HG02763 (cell line): ENCODE measurements at regions not wholly inside any gene's neighbourhood (a gene's known extent, or its start where the extent isn't known, plus 50 kb on each side); places are given as distances from the start of the nearest gene placed in this dataset.

ENCODE experiments used
- ATAC-seq: cut with Tn5 transposase; IDR thresholded peaks from one replicate; pipeline ENCODE4 v1.9.1; 2021; ENCODE audit warnings: mild to moderate bottlenecking, moderate library complexity; ENCODE audit not compliant: unreplicated experiment

GRCh38 chr22:49039625-49040024 is 788.0 kb downstream of the BRD1 start:
- no peak for ATAC-seq

- no peak for ATAC-seq
These were observed 789.9 kb downstream of the BRD1 start for GRCh38 chr22:49037701-49038245.

- ATAC-seq, result no peak
These were observed 791.2 kb downstream of the BRD1 start for GRCh38 chr22:49036513-49036912.

DNA sequence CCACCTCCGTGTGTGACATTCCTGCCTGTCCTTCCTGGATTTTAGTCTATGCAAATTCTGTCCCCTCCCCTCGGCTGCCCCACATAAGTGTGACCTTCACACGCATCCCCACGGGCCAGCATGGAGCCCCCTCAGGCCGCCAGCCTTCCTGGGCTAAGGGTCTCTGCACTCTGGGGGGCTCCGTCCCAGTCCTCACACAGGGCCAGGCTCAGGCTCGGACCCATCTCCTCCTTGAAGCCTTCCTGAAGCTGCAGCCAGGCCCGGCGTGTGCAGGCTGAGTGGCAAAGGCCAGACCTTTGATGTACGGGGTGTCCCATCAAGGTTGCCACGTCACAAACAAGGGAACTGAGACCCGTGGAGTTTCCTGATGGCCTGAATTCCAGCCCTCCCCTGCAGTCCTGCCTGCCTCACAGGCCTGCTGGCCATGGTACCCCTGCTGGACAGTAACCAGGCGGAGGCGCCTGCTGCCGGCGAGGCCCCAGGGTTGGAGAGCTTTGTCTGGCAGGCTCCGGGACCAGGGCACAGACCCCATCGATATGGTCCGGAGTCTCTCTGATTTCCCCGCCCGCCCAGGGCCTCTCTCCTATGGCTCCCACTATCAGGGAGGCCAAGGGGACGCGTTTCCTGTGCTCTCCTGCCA is 791.7 kb downstream of the BRD1 start:
- ATAC-seq, result no peak

DNA sequence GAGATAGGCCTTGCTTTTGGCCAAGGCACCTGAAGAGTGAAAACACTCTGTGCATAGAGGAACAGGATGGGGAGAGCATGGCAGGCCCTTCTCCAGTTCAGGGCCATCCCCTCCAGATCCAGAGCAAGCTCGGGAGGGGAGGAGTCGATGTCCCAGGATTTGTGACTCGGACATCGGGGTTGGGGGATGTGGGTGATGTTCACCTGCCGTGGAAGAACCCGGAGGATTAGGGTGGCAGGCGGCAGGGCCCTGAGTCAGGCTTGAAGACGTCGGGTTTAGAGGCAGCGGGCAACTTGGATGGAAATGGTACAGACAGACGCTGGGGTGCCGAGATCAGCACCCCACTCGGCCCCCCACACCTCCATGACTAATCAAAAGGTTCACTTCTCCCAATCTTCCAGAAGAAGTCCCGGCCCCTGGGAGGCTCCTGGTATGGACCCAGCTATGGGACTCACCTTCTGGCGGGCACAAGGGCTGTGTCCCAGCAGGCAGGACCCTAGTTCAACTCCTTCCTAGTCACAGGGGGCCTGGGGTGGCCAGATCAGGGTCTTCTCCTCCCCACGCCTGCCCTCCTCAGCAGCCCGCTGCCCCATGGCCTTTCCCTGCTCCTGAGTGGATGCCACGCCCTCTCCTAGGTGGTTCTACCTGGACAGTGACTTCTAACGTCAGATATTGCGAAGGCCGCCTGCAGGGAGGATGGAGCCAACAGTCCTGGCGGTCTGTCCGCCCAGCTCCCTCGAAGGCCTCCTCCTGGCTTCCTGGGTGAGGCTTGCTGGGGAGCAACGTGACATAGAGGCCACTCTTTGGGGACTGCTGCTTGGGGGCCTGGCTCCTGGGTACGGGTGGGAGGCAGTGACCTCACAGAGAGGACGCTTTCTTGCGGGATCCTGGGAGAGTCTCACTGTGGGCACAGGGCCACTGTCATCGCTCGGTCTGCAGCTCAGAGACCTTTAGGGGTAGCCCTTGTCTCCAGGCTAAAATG is 792.5 kb downstream of the BRD1 start:
- ATAC-seq, result no peak

DNA sequence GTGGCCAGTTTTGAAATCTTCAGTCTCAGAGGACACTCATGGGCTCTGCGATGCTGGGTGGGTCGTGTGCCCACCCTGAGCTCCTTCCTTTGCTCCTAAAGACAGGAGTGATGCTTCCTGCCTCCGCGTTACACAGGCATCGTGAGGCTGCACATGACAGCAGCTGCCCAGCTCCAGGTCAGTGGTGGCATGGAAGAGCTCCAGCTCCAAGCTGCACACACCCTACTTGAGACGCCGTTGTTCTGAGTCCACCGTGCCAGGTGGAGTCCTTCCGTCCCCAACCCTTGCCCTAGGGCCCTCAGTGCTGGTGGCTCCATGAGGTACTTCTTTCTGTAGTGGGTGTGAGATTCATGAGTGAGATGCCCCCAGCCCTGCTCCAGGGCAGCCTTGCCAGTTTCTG is 794.1 kb downstream of the BRD1 start:
- no peak for ATAC-seq

GRCh38 chr22:49032821-49033220 is 794.9 kb downstream of the BRD1 start:
- no peak for ATAC-seq

GRCh38 chr22:49031746-49032330 is 795.8 kb downstream of the BRD1 start:
- ATAC-seq, result no peak

- no peak for ATAC-seq
These were observed 799.6 kb downstream of the BRD1 start for GRCh38 chr22:49028111-49028510.

GRCh38 chr22:49027368-49027670 is 800.4 kb downstream of the BRD1 start:
- ATAC-seq, result no peak

DNA sequence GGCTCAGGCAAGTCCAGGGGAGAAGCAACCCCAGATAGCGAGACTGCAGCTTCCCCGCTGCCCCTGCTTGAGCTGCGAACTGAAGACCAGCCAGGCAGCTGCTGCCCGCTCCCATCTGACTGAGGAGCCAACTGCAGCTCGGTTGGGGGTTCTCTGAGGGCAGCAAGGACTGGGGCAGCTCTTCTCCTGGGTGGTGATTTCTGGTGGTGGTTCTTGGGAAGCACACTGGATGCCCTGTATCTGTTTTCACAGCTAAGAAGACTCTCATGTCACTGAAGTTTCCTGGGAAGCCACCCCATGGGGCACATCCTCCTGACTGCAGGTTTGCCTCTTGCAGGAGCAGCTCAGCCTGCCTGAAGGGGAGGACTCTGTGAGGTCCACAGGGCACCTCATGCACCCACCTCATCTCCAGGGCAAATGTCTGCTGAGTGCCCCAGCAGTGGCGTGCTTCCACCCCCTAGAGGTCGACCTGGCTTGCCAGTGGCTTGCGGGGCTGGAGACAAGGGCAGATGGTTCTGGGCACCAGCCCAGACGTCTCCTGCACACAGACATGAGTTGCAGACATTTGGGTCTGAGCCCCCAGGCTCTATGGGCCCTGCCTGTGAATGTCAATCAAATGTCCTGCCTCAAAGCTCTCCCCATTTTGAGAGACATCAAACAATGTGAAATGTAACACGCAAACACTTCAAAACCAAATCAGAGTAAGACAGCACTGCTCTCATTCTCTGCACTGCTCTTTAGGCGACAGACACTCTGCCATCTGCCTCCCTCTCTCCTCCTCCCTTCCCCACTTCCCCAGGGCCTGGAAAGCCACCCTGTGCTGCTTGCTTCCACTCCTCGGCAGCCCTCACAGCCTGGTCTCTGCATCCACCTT is 800.9 kb downstream of the BRD1 start:
- ATAC-seq, result no peak

DNA sequence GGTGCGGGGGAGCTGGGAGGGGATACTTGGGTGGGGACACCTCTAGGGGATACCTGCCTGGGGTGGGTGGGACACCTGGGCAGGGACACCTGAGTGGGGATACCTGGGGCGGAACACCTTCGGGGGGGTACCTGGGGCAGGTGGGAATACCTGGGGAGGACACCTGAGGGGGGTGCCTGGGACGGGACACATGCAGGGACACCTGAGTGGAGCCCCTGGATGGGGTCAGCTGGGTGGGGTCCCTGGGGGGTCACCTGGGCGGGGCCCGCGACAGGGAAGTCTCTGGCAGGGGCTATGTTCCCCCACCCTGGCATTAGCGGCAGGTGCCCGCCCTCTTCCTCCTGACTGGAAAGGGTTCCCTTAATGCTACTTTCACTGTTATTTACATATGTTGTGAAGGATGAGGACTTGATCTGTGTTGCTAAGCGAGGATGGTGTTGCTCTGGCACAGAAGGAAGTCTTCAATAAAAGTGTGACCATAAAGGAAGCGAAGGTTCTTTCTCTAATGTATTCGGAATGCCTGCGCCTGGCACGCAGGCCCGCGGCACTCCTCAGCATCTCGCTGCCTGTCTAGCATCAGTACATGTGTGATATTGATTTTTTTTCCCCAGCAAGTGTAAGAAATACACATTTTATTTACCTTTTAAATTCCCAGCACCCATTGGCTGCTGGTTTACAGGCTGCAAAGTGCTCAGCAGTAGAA is 801.7 kb downstream of the BRD1 start:
- ATAC-seq, result no peak

GRCh38 chr22:49024775-49025440 is 802.8 kb downstream of the BRD1 start:
- no peak for ATAC-seq

DNA sequence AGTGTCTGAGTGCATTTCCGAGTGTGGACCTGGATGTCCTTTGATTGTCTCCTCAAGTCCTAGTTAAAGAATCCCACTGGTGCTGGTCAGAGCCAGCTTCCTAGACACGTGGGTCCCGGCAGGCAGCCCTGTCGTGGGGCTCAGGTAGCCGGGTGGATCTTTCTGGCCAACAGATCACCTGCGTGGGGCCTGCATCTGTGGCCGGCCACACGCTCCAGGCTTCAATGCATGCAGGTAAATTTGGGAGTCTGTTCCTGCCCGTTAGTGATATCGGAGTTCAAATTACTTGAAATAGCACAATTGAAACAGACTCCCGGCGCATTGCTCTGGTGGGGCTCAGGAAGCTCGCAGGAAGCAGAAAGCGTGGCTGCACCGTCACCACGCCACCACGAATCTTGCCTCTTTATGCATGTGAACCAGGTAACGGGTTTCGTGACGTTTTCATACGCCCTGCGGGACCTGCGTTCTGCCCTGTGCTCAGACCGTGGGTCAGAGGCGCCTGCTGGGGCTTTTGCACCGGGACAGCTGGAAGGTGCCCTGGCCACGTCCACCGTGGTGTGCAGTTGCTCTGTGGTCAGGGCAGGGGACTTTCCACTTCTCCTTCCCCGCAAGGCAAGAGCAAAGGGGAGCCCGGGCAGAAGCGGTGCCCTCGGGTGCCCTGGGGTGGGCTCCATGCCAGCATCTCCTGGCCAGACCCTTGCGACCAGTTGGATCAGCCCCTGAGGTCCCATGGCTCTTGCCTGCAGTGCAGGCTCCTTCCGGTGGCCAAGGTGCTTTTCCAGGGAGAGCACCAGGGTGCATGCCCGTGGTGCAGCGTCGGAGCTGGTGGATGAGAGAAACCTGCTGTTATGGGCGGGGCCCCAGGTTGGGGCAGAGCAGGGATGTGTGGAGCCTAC is 803.5 kb downstream of the BRD1 start:
- ATAC-seq, result no peak

- ATAC-seq, result no peak
These were observed 804.4 kb downstream of the BRD1 start for GRCh38 chr22:49023161-49023878.

- no peak for ATAC-seq
These were observed 804.9 kb downstream of the BRD1 start for GRCh38 chr22:49022816-49023160.

GRCh38 chr22:49021926-49022815 is 805.5 kb downstream of the BRD1 start:
- ATAC-seq, result no peak
